ENCODE measurements at regions not wholly inside any gene's neighbourhood (a gene's known extent, or its start where the extent isn't known, plus 50 kb on each side); places are given as distances from the start of the nearest gene placed in this dataset.

- no peak for DNase-seq
- intact Hi-C loops (cut with DNase I): no loop called here
- no peak overlapping the region for H3K27ac ChIP-seq
Measured at GRCh38 chr7:54701982-54702381, 57.0 kb downstream of the SEC61G start.

GRCh38 chr7:54699715-54700114 is 59.3 kb downstream of the SEC61G start:
- Histone ChIP-seq H3K9me3 (no peaks in the 10 kb centered on the region), H3K27me3 (no peaks in the 10 kb centered on the region), H3K4me1 (ENCODE audit: insufficient read depth) (no peaks in the 10 kb centered on the region), H3K4me3 (no peak overlapping the region), H3K36me3 (no peaks in the 10 kb centered on the region), H3K27ac (no peak overlapping the region)
- DNase-seq: no peak
- TF ChIP-seq CTCF (IDR thresholded peaks at IDR 0.05) (no peak), EP300 (IDR thresholded peaks at IDR 0.05) (no peak), POLR2A (IDR thresholded peaks at IDR 0.05) (no peak)
- intact Hi-C loops (cut with DNase I): no loop called here
- 53 to 90% (median 88%) methylated on average over 5 of the region's 5 CpGs for WGBS, 3 donors

More at GRCh38 chr7:54701982-54702381, 57.0 kb downstream of the SEC61G start:
- H3K36me3 ChIP-seq: no peaks in the 10 kb centered on the region
- WGBS, 3 donors: 74 to 86% (median 82%) methylated on average over 8 of the region's 8 CpGs
- H3K27me3 ChIP-seq: no peaks in the 10 kb centered on the region
- no peaks in the 10 kb centered on the region for H3K4me1 ChIP-seq (ENCODE audit: insufficient read depth)
- H3K9me3 ChIP-seq: no peaks in the 10 kb centered on the region
- TF ChIP-seq EP300 (IDR thresholded peaks at IDR 0.05): no peak
- TF ChIP-seq CTCF (IDR thresholded peaks at IDR 0.05): no peak
- TF ChIP-seq POLR2A (IDR thresholded peaks at IDR 0.05): no peak
- H3K4me3 ChIP-seq: no peak overlapping the region

- intact Hi-C loops (cut with DNase I): no loop called here
- Histone ChIP-seq H3K4me1 (ENCODE audit: insufficient read depth) (no peaks in the 10 kb centered on the region), H3K36me3 (no peaks in the 10 kb centered on the region), H3K9me3 (no peaks in the 10 kb centered on the region), H3K4me3 (no peak overlapping the region), H3K27ac (no peak overlapping the region), H3K27me3 (no peaks in the 10 kb centered on the region)
- TF ChIP-seq CTCF (IDR thresholded peaks at IDR 0.05) (no peak), EP300 (IDR thresholded peaks at IDR 0.05) (no peak), POLR2A (IDR thresholded peaks at IDR 0.05) (no peak)
- WGBS, 3 donors: 79 to 91% (median 83%) methylated on average over 32 of the region's 32 CpGs
- no peak for DNase-seq
Measured at GRCh38 chr7:54697659-54698186, 61.3 kb downstream of the SEC61G start.

GRCh38 chr7:54690892-54691291 is 68.1 kb downstream of the SEC61G start:
- Histone ChIP-seq H3K4me1 (ENCODE audit: insufficient read depth) (no peaks in the 10 kb centered on the region), H3K9me3 (no peaks in the 10 kb centered on the region), H3K27ac (no peak overlapping the region), H3K36me3 (no peaks in the 10 kb centered on the region), H3K27me3 (no peaks in the 10 kb centered on the region), H3K4me3 (no peak overlapping the region)
- WGBS, 3 donors: 93% methylated on average over 14 of the region's 14 CpGs
- intact Hi-C loops (cut with DNase I): no loop called here
- no peak for TF ChIP-seq CTCF (IDR thresholded peaks at IDR 0.05)
- TF ChIP-seq POLR2A (IDR thresholded peaks at IDR 0.05): no peak
- TF ChIP-seq EP300 (IDR thresholded peaks at IDR 0.05): no peak
- DNase-seq: no peak

Measured in ovary (tissue), 7 donors.